Sigmoid colon (tissue), 6 donors: ENCODE measurements at regions not wholly inside any gene's neighbourhood (a gene's known extent, or its start where the extent isn't known, plus 50 kb on each side); places are given as distances from the start of the nearest gene placed in this dataset.

ENCODE experiments used
- DNase-seq: peaks from one replicate; pipeline ENCODE4 v3.0.0-alpha.2; 2019
- H3K27ac ChIP-seq, 4 donors: fragments of 200-600 bp; sonication (generic); one replicate each; pipeline ENCODE4 v1.5.1; 2016 to 2019; ENCODE audit warnings: mild to moderate bottlenecking in 1 of 4
- H3K27me3 ChIP-seq, 3 donors: fragments of 200-600 bp; sonication (generic); one replicate each; pipeline ENCODE4 v1.5.1; 2019; ENCODE audit warnings: mild to moderate bottlenecking in 1 of 3
- H3K36me3 ChIP-seq, 4 donors: fragments of 200-600 bp; sonication (generic); one replicate each; pipeline ENCODE4 v1.5.1; 2016 to 2019
- H3K4me1 ChIP-seq, 4 donors: fragments of 200-600 bp; sonication (generic); one replicate each; pipeline ENCODE4 v1.5.1; 2017 to 2019
- H3K4me3 ChIP-seq, 4 donors: fragments of 200-600 bp; sonication (generic); one replicate each; pipeline ENCODE4 v1.5.1; 2017 to 2019; ENCODE audit warnings: mild to moderate bottlenecking in 2 of 4, moderate library complexity in 1 of 4
- H3K9me3 ChIP-seq, 4 donors: fragments of 200-600 bp in 3 of 4; sonication (generic) in 3 of 4; one replicate each; pipeline versions ENCODE4 v1.5.1 to v1.6.1; 2013 to 2019
- EP300 ChIP-seq, 4 donors: sonication (generic); formaldehyde crosslinking; IDR thresholded peaks; one replicate each; pipeline ENCODE4 v1.6.1; 2017; ENCODE audit warnings: antibody characterized with exemption in 4 of 4
- POLR2A ChIP-seq, 2 donors: fragments of 450-650 bp; IDR thresholded peaks; one replicate each; pipeline ENCODE4 v1.6.1; 2016; ENCODE audit warnings: antibody characterized with exemption in 2 of 2, mild to moderate bottlenecking in 2 of 2, moderate library complexity in 2 of 2
- POLR2AphosphoS5 ChIP-seq, 4 donors: sonication (generic); formaldehyde crosslinking; IDR thresholded peaks; one replicate each; pipeline ENCODE4 v1.6.1; 2017; ENCODE audit warnings: antibody characterized with exemption in 4 of 4
- WGBS, 2 donors: extraction: QIAGEN DNeasy Blood & Tissue Kit; methylation state at CpG; one replicate each; pipeline ENCODE4 v1.1.7; 2013; 5-methylcytosine and 5-hydroxymethylcytosine counted together
- intact Hi-C: fragments of 100-400 bp; cut with DNase I; formaldehyde crosslinking; loops from one replicate; pipeline ENCODE4 v1.15.1; 2023
- TF ChIP-seq, protein P1 (sequence below), 4 experiments: fragments of 450-650 bp in 3 of 4; fragments of 200-600 bp in 1 of 4; IDR thresholded peaks; one replicate each; pipeline ENCODE4 v1.5.1; 2016 to 2019; ENCODE audit warnings: antibody characterized with exemption in 4 of 4, mild to moderate bottlenecking in 3 of 4, moderate library complexity in 2 of 4
- donor health status: healthy with polysubstance abuse.
- donor health status: healthy.

- TF ChIP-seq POLR2AphosphoS5 (IDR thresholded peaks at IDR 0.05), result no peak
- TF ChIP-seq, protein P1, sequence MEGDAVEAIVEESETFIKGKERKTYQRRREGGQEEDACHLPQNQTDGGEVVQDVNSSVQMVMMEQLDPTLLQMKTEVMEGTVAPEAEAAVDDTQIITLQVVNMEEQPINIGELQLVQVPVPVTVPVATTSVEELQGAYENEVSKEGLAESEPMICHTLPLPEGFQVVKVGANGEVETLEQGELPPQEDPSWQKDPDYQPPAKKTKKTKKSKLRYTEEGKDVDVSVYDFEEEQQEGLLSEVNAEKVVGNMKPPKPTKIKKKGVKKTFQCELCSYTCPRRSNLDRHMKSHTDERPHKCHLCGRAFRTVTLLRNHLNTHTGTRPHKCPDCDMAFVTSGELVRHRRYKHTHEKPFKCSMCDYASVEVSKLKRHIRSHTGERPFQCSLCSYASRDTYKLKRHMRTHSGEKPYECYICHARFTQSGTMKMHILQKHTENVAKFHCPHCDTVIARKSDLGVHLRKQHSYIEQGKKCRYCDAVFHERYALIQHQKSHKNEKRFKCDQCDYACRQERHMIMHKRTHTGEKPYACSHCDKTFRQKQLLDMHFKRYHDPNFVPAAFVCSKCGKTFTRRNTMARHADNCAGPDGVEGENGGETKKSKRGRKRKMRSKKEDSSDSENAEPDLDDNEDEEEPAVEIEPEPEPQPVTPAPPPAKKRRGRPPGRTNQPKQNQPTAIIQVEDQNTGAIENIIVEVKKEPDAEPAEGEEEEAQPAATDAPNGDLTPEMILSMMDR (IDR thresholded peaks at IDR 0.05), result no peak
- TF ChIP-seq EP300 (IDR thresholded peaks at IDR 0.05), result no peak
- no peak for TF ChIP-seq POLR2A (IDR thresholded peaks at IDR 0.05)
- peaks cover 0 to 11% (median 5%) of the 10 kb centered on the region in 4 donors for H3K4me1 ChIP-seq
- no peak overlapping the region for H3K27ac ChIP-seq
- H3K4me3 ChIP-seq, result no peak overlapping the region
- H3K36me3 ChIP-seq, result no peaks in the 10 kb centered on the region
- H3K9me3 ChIP-seq, result no peaks in the 10 kb centered on the region
- DNase-seq, result no peak
- intact Hi-C loops, result no loop called here
- H3K27me3 ChIP-seq, result no peaks in the 10 kb centered on the region
Measured at GRCh38 chr3:150309257-150309542, 98.9 kb upstream of the TSC22D2 start.

GRCh38 chr3:150308481-150309256 lies 99.4 kb upstream of the TSC22D2 start:
- intact Hi-C loops, result no loop called here
- 42 to 77% methylated on average over 12 of the region's 12 CpGs for whole genome bisulfite sequencing, 2 donors

DNA sequence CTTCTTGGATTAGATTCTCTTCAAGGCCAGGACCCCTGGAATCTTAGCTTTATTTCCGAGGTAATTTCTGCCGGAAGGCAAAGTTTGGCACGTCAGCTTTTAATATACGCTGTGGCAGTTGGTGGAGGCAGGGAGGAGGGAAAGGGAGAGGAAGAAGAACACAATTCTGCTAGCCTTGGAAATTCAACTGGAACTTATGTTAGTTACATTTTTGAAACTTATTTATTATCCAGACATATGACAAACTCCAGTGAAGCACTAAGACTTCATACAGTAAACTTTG lies 100.1 kb upstream of the TSC22D2 start:
- Histone ChIP-seq H3K27me3 (no peaks in the 10 kb centered on the region), H3K9me3 (no peaks in the 10 kb centered on the region), H3K27ac (no peak overlapping the region), H3K4me1 (peaks cover 0 to 11% (median 5%) of the 10 kb centered on the region in 4 donors), H3K4me3 (no peak overlapping the region), H3K36me3 (no peaks in the 10 kb centered on the region)
- TF ChIP-seq, protein P1 (IDR thresholded peaks at IDR 0.05), result no peak
- TF ChIP-seq EP300 (IDR thresholded peaks at IDR 0.05), result no peak
- TF ChIP-seq POLR2AphosphoS5 (IDR thresholded peaks at IDR 0.05), result no peak
- no peak for TF ChIP-seq POLR2A (IDR thresholded peaks at IDR 0.05)
- intact Hi-C loops, result no loop called here
- DNase-seq, result no peak
- 78 to 80% methylated on average over 4 of the region's 4 CpGs for WGBS, 2 donors

More at GRCh38 chr3:150308481-150309256, 99.4 kb upstream of the TSC22D2 start:
- DNase-seq, result no peak
- H3K27me3 ChIP-seq, result no peaks in the 10 kb centered on the region
- no peaks in the 10 kb centered on the region for H3K36me3 ChIP-seq
- H3K4me1 ChIP-seq, result peaks cover 0 to 11% (median 5%) of the 10 kb centered on the region in 4 donors
- no peaks in the 10 kb centered on the region for H3K9me3 ChIP-seq
- H3K27ac ChIP-seq, result no peak overlapping the region
- H3K4me3 ChIP-seq, result no peak overlapping the region
- no peak for TF ChIP-seq EP300 (IDR thresholded peaks at IDR 0.05)
- TF ChIP-seq, protein P1 (IDR thresholded peaks at IDR 0.05), result no peak
- no peak for TF ChIP-seq POLR2A (IDR thresholded peaks at IDR 0.05)
- no peak for TF ChIP-seq POLR2AphosphoS5 (IDR thresholded peaks at IDR 0.05)

DNA sequence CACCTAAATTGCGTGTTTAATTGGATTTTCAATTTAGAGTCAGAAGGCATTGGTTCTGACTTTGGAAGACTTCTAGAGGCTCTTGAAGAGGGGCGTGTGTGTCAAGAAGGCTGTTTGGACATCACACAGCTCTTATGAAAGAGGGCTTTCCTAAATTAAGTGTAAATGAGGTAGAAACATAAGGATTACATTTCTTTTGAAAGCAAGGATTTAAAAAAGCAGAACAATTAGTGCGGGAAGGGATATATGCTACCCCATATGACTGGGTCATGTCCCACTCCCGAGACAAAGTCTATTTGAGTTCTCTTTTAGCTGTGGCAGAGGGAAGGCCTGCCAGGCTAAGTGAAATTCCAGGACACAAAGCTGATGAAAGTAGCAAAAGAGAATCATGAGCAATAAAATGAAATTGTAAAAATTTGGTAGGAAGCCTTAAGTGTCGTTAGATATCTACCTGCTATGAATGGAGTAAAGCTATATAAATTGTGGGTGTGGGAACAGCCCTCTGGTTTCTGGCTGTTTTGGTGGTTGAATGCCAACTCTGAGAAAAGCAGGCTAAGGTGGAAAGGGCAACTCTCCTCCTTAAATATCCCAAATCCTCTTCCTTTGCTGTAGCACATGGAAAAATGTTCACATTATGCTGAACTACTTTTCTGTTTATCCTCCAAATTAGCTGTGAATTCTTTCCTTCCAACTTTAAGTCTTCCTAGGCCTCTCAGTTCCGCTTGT lies 100.6 kb upstream of the TSC22D2 start:
- no peak overlapping the region for H3K27ac ChIP-seq
- intact Hi-C loops, result no loop called here

More for the DNA sequence above, 100.6 kb upstream of the TSC22D2 start:
- Histone ChIP-seq H3K4me1 (peaks cover 0 to 11% (median 5%) of the 10 kb centered on the region in 4 donors), H3K36me3 (no peaks in the 10 kb centered on the region), H3K4me3 (no peak overlapping the region), H3K9me3 (no peaks in the 10 kb centered on the region), H3K27me3 (no peaks in the 10 kb centered on the region)
- no peak for DNase-seq
- TF ChIP-seq, protein P1 (IDR thresholded peaks at IDR 0.05), result no peak
- TF ChIP-seq POLR2AphosphoS5 (IDR thresholded peaks at IDR 0.05) (no peak), EP300 (IDR thresholded peaks at IDR 0.05) (no peak)
- WGBS, 2 donors, result 58 to 77% methylated on average over 6 of the region's 6 CpGs
